Mammary epithelial cell (primary cell): ENCODE measurements at regions not wholly inside any gene's neighbourhood (a gene's known extent, or its start where the extent isn't known, plus 50 kb on each side); places are given as distances from the start of the nearest gene placed in this dataset.

ENCODE experiments used
- EZH2 ChIP-seq: IDR thresholded peaks from 2 replicates; pipeline ENCODE4 v1.6.1; 2012; ENCODE audit warnings: low read length, inconsistent platforms, borderline replicate concordance
- TF ChIP-seq, protein P1 (sequence below), 2 donors: IDR thresholded peaks in 1 of 2; conservative IDR thresholded peaks in 1 of 2; 2 replicates each; pipeline ENCODE4 v1.5.1; 2011 to 2012; ENCODE audit warnings: inconsistent platforms in 2 of 2, low read length in 2 of 2, mild to moderate bottlenecking in 2 of 2, control low read depth in 1 of 2, low read depth in 1 of 2; ENCODE audit not compliant: insufficient read depth in 1 of 2; ENCODE audit errors: extremely low read depth in 1 of 2

- TF ChIP-seq, protein P1, sequence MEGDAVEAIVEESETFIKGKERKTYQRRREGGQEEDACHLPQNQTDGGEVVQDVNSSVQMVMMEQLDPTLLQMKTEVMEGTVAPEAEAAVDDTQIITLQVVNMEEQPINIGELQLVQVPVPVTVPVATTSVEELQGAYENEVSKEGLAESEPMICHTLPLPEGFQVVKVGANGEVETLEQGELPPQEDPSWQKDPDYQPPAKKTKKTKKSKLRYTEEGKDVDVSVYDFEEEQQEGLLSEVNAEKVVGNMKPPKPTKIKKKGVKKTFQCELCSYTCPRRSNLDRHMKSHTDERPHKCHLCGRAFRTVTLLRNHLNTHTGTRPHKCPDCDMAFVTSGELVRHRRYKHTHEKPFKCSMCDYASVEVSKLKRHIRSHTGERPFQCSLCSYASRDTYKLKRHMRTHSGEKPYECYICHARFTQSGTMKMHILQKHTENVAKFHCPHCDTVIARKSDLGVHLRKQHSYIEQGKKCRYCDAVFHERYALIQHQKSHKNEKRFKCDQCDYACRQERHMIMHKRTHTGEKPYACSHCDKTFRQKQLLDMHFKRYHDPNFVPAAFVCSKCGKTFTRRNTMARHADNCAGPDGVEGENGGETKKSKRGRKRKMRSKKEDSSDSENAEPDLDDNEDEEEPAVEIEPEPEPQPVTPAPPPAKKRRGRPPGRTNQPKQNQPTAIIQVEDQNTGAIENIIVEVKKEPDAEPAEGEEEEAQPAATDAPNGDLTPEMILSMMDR (conservative IDR thresholded peaks at IDR 0.05 in 1 of 2, IDR thresholded peaks at IDR 0.05 in 1 of 2; ENCODE audit: extremely low read depth in 1 of 2, insufficient read depth in 1 of 2, low read depth in 1 of 2, low read length in 2 of 2), result no peak
- TF ChIP-seq EZH2, result no peak
Measured at GRCh38 chr1:99445486-99445885, 181.2 kb downstream of the PLPPR4 start.
